ENCODE measurements at regions not wholly inside any gene's neighbourhood (a gene's known extent, or its start where the extent isn't known, plus 50 kb on each side); places are given as distances from the start of the nearest gene placed in this dataset.

DNA sequence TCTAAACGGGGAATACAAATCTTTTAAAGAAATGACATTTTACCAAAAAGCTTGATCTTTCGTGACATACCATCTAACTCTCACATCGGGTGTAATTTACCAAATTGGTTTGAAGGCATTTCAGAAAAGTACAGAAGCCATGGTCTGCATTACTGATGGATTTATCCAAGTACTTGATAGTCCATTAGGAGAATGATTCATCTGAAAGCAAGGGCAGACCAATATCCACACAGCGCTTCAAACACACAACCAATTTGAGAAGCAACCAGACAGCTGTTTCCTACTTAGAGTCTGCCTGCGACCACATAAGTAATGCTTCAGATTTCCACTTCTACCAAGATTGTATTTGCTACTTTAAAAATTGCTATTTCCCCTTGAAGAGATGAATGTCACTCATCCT lies 697.6 kb upstream of the ALCAM start:
- no peak for TF ChIP-seq EZH2 (IDR thresholded peaks at IDR 0.05)
- TF ChIP-seq, protein P1, sequence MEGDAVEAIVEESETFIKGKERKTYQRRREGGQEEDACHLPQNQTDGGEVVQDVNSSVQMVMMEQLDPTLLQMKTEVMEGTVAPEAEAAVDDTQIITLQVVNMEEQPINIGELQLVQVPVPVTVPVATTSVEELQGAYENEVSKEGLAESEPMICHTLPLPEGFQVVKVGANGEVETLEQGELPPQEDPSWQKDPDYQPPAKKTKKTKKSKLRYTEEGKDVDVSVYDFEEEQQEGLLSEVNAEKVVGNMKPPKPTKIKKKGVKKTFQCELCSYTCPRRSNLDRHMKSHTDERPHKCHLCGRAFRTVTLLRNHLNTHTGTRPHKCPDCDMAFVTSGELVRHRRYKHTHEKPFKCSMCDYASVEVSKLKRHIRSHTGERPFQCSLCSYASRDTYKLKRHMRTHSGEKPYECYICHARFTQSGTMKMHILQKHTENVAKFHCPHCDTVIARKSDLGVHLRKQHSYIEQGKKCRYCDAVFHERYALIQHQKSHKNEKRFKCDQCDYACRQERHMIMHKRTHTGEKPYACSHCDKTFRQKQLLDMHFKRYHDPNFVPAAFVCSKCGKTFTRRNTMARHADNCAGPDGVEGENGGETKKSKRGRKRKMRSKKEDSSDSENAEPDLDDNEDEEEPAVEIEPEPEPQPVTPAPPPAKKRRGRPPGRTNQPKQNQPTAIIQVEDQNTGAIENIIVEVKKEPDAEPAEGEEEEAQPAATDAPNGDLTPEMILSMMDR (IDR thresholded peaks at IDR 0.05): no peak

All from neural progenitor cell (in vitro differentiated cells).